ENCODE measurements at regions not wholly inside any gene's neighbourhood (a gene's known extent, or its start where the extent isn't known, plus 50 kb on each side); places are given as distances from the start of the nearest gene placed in this dataset.

GRCh38 chr5:148012801-148013200 is 51.0 kb upstream of the SPINK5 start:
- DNase-seq, result no peak

DNA sequence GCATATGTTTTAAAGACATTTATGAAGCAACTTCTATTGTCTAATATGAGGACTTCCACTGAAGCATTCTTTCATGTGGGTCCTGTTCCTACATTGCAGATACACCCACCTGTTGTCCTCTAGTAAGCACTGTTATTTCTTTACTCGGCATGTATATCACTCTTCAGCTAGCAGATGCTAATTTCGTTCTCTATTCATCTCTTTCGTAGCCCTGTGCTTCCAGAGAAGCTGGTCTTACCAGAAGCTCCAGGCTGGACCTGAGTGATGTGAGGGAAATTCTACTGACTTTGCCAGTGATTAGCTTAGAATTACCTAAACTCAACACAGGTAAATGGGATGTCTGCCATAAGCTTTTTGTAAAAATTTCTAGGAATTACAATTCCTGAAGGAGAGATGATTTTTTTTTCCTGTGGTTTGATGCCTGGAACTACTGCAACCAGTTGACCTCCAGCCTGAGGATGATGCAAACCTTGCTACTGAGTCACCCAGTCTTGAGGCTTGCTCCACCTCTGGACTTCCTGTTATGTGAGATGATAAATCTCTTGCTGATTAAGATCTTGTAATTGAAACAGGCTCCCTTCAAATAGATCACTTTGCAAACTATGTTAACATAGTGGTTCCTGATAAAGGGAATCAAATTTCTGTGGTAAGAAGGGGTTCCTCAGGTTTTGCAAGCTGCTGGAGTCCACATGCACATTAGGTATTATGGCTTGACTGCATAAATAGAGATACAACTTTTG is 52.2 kb upstream of the SPINK5 start:
- peak; percentile 16 to 61 for DNase-seq

- peak in 1 of 2 experiments; percentile 13 for DNase-seq
Measured at GRCh38 chr5:148005788-148006520, 57.8 kb upstream of the SPINK5 start.

- DNase-seq, result no peak
Measured at GRCh38 chr5:148003226-148003625, 60.6 kb upstream of the SPINK5 start.

DNA sequence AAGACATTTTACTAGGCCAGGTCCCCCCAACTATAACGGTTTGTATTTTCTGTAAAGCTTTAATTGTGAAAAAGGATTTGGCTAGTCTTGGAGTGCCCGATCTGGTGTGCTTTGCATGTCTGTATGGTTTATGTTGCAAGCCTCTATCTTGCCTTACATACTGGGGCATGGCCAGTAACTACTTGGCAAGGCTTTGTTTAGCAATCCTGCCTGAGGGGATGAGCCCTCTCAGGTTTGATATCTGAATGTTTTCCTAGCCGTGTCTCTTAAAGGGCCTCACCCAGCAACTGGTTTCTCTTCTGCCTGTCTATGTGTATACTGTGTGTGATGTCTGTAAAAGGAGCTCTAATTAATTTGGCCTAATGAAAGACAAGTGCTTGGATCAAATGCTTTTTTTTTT is 61.3 kb upstream of the SPINK5 start:
- no peak for DNase-seq

- DNase-seq, result no peak
Measured at GRCh38 chr5:148000036-148000435, 63.7 kb upstream of the SPINK5 start.

- no peak for DNase-seq
Measured at GRCh38 chr5:147998704-147999103, 65.1 kb upstream of the SPINK5 start.

GRCh38 chr5:147997486-147997885 is 66.3 kb upstream of the SPINK5 start:
- no peak for DNase-seq

DNA sequence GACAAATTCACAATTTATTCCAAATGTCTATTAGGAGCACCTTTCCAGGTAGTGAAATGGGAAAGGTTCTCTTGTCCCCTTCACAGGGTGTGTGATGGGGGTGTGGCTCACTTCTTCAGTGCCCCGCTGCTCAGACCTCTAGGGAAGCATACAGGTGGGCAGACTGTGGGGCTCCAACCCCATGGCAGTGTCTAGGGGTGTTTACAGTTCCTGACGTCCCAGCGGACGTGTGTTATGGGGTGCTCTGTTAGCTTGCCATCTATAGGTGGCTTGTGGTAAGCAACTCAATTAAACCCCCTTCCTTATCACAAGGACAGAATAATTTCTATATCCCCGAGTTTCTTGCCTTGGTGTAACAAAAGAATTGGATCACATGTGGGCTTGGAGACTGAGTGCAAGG is 67.4 kb upstream of the SPINK5 start:
- DNase-seq, result no peak

GRCh38 chr5:147995846-147996245 is 67.9 kb upstream of the SPINK5 start:
- DNase-seq, result no peak

DNA sequence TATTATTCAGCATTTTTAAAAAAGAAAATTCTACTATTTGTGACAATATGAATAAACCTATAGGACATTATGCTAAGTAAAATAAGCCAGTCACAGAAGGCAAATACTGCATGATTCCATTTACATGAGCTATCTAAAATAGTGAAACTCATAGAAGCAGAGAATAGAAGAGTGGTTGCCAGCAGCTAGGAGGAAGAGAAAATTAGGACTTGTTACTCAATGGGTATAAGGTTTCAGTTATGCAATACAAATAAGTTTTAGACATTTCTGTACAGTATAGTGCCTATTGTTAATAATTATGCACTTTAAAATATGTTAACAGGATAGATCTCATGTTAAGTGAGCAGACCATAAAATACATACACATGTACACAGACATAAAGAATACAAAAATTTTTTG is 73.8 kb upstream of the SPINK5 start:
- DNase-seq, result no peak

- no peak for DNase-seq
Measured at GRCh38 chr5:147989239-147989638, 74.5 kb upstream of the SPINK5 start.

- DNase-seq, result no peak
Measured at GRCh38 chr5:147986134-147986757, 77.5 kb upstream of the SPINK5 start.

GRCh38 chr5:147985608-147986007 is 78.2 kb upstream of the SPINK5 start:
- no peak for DNase-seq

GRCh38 chr5:147983742-147984141 is 77.4 kb upstream of the C5orf46 start:
- DNase-seq, result no peak

DNA sequence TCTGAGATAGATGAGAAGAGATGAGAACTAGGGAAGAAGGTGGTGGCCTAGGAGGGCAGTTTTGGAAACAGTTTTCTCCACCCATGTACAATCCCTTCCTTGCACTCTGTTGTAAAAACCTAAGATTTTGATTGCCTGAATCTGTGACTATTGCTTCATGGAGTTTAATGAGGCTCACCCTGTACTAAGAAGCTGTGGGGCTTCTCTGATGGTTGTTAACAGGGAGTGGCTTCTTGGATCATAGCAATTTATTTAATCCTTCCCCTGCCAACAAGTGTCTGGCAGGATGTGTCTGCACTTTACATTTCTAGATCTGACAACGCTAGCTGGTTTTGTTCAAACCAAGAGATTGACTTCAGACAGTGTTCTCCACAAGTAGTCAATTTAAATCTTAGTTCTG is 74.7 kb upstream of the C5orf46 start:
- no peak for DNase-seq

GRCh38 chr5:147979761-147980160 is 73.4 kb upstream of the C5orf46 start:
- no peak for DNase-seq

DNA sequence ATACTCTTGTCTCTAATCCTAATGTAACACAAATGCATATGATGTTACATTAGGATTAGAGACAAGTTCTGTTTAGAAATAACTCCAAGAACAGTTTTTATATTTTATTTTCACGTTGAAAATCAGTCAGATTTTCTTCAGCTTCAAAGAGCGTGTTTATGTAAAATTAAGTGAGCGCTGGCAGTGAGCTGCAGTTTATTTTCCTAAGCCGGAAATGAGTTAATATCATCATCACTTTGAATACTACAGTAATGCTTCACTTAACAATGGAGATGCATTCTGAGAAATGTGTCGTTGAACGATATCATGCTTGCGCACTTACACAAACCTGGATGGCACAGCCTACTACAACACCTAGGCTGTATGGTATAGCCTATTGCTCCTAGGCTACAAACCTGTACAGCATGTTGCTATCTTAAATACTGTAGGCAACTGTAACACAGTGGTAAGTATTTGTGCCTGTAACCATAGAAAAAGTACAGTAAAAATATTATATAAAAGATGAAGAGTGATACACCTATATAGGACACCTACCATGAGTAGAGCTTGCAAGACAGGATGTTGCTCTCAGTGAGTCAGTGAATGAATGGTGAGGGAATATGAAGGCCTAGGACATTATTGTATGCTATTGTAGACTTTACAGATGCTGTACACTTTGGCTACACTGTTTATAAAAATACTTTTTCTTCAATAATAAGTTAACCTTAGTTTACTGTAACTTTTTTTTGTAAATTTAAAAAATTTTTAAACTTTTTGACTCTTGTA is 65.9 kb upstream of the C5orf46 start:
- no peak for DNase-seq

GRCh38 chr5:147971472-147971871 is 65.1 kb upstream of the C5orf46 start:
- no peak for DNase-seq

- no peak for DNase-seq
Measured at GRCh38 chr5:147968855-147969254, 62.5 kb upstream of the C5orf46 start.

GRCh38 chr5:147966829-147967228 is 60.5 kb upstream of the C5orf46 start:
- DNase-seq, result no peak

DNA sequence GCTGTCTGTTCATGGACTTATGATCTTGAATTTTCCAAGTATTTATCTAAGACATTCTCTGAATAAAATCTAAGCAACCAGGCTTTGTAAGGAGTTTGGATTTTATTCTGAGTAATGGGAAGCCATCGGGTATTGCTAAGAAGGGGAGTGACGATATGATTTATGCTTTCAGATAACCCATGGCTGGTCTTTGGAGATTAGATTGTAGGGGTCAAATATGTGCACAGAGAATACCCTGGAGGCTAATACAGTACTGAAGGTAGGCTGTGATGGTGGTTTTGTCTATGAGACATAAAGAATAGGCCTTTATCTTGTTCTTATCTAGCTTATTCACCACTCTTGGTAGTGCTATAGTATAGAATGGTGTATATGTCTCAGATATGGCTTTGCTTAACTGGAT is 60.0 kb upstream of the C5orf46 start:
- no peak for DNase-seq

DNA sequence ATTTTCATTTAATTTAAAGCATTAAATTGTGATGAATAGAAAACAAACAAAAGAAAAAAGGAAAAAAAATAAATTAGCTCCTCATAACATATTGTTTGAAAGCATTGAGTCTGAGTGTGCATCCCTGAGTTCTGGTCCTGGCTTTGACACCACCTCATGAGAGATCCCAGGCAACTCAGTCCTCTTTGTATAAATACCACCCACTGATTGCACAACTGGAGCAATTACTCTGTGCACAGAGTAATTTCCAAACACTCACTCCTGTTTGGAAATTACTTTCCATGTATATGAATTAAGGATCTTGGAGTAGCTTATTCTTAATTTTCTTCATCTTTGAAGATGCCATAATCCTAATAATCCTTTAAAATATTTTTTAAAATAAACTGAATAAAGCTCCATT is 59.4 kb upstream of the C5orf46 start:
- no peak for DNase-seq
